ENCODE measurements at regions not wholly inside any gene's neighbourhood (a gene's known extent, or its start where the extent isn't known, plus 50 kb on each side); places are given as distances from the start of the nearest gene placed in this dataset.

GRCh38 chr3:180825964-180826363, 86.5 kb upstream of the FXR1 start:
- POLR2A ChIA-PET (ENCODE audit: unreplicated experiment) = no interaction called here

More at GRCh38 chr3:180825964-180826363, 86.5 kb upstream of the FXR1 start:
- Histone ChIP-seq H3K79me1 (ENCODE audit: low read depth in 1 of 2, low read length in 2 of 2) (no peaks in the 10 kb centered on the region), H3K4me2 (ENCODE audit: low read depth, low read length) (no peak overlapping the region), H3K18ac (ENCODE audit: low read depth, low read length) (no peak overlapping the region), H3K9ac (ENCODE audit: low read depth, low read length) (no peak overlapping the region), H2BK20ac (ENCODE audit: low read depth, low read length) (no peak overlapping the region), H3K14ac (replicated peaks; ENCODE audit: low read depth, low read length) (no peak overlapping the region), H2BK120ac (ENCODE audit: low read depth, low read length) (no peak overlapping the region), H2BK15ac (ENCODE audit: low read depth, low read length) (no peak overlapping the region), H3K9me1 (ENCODE audit: insufficient read depth, low read length) (no peaks in the 10 kb centered on the region), H2AK5ac (ENCODE audit: low read depth, low read length) (no peak overlapping the region), H2AK9ac (replicated peaks; ENCODE audit: low read depth, low read length, poor library complexity) (no peak overlapping the region), H4K20me1 (ENCODE audit: insufficient read depth, low read length) (no peaks in the 10 kb centered on the region), H4K8ac (ENCODE audit: low read depth in 2 of 2, low read length in 2 of 2) (no peak overlapping the region), H4K5ac (ENCODE audit: low read depth, low read length) (no peak overlapping the region), H2BK5ac (ENCODE audit: low read depth, low read length, poor library complexity, severe bottlenecking) (no peak overlapping the region), H3K9me3 (ENCODE audit: control insufficient read depth, insufficient read depth, low read length) (peaks cover 18% of the 10 kb centered on the region), H3K36me3 (ENCODE audit: control insufficient read depth, insufficient read depth, low read length) (no peaks in the 10 kb centered on the region), H3K27me3 (ENCODE audit: control insufficient read depth, insufficient read depth, low read length) (no peaks in the 10 kb centered on the region), H3K56ac (ENCODE audit: extremely low read depth, insufficient read depth, low read length) (no peak overlapping the region), H4K91ac (ENCODE audit: insufficient read depth, low read depth, low read length) (no peak overlapping the region), H3K23ac (ENCODE audit: low read depth, low read length) (no peak overlapping the region), H3K4me1 (ENCODE audit: control insufficient read depth, insufficient read depth, low read length) (no peaks in the 10 kb centered on the region), H3K27ac (ENCODE audit: insufficient read depth, low read length) (no peak overlapping the region), H2AFZ (replicated peaks; ENCODE audit: low read length, poor library complexity) (no peak overlapping the region), H3K4ac (ENCODE audit: low read depth, low read length) (no peak overlapping the region), H3K4me3 (ENCODE audit: insufficient read depth, low read depth, low read length) (no peak overlapping the region)
- ATAC-seq (ENCODE audit: low read depth) = no peak
- WGBS, 2 experiments (ENCODE audit: extremely low coverage in 2 of 2, insufficient read length in 1 of 2) = no CpG with 5 or more reads among the region's 2 CpGs
- intact Hi-C loops (cut with micrococcal nuclease) (no loop called here), dilution Hi-C loops (cut with HindIII; ENCODE audit: low sequenced_read_pairs, unreplicated experiment) (no loop called here), in situ Hi-C loops (cut with MboI; ENCODE audit: low sequenced_read_pairs) (no loop called here)
- CTCF ChIA-PET = no interaction called here
- no peak for DNase-seq
- no peak for TF ChIP-seq MXI1 (IDR thresholded peaks at IDR 0.05; ENCODE audit: borderline replicate concordance, low read depth, low read length)
- TF ChIP-seq MAZ (IDR thresholded peaks at IDR 0.05; ENCODE audit: borderline replicate concordance, low read depth, low read length) = no peak
- TF ChIP-seq CTCF (conservative IDR thresholded peaks at IDR 0.05; ENCODE audit: low read depth, low read length) = no peak
- TF ChIP-seq USF2 (IDR thresholded peaks at IDR 0.05; ENCODE audit: low read depth, low read length) = no peak
- TF ChIP-seq RFX5 (IDR thresholded peaks at IDR 0.05; ENCODE audit: low read depth, low read length) = no peak
- TF ChIP-seq ELK1 (IDR thresholded peaks at IDR 0.05; ENCODE audit: borderline replicate concordance, low read depth, low read length) = no peak
- TF ChIP-seq SMC3 (IDR thresholded peaks at IDR 0.05; ENCODE audit: low read depth, low read length) = no peak
- no peak for TF ChIP-seq RAD21 (IDR thresholded peaks at IDR 0.05; ENCODE audit: low read length)
- no peak for TF ChIP-seq NFE2L2 (IDR thresholded peaks at IDR 0.05; ENCODE audit: low read depth, low read length)
- no peak for TF ChIP-seq POLR2A (IDR thresholded peaks at IDR 0.05; ENCODE audit: low read depth, low read length)
- TF ChIP-seq CHD1 (IDR thresholded peaks at IDR 0.05; ENCODE audit: low read depth, low read length) = no peak
- no peak for TF ChIP-seq RCOR1 (IDR thresholded peaks at IDR 0.05; ENCODE audit: insufficient replicate concordance, low read length)
- TF ChIP-seq MAFK (IDR thresholded peaks at IDR 0.05; ENCODE audit: low read depth, low read length) = no peak
- no peak for TF ChIP-seq FOS (IDR thresholded peaks at IDR 0.05; ENCODE audit: low read depth, low read length)
- no peak for TF ChIP-seq BHLHE40 (IDR thresholded peaks at IDR 0.05; ENCODE audit: low read depth, low read length)
- no TSS peak for BruUV-seq (replicated peaks)
